H1 (cell line): ENCODE measurements at regions not wholly inside any gene's neighbourhood (a gene's known extent, or its start where the extent isn't known, plus 50 kb on each side); places are given as distances from the start of the nearest gene placed in this dataset.

Source experiments
- CTCF ChIA-PET: fragments of 300-600 bp; sonication (Branson Sonifier 250); formaldehyde crosslinking; loops from one replicate; lab custom pipeline; 2021; ENCODE audit not compliant: partially characterized antibody; lab: Charles Lee
- POLR2A ChIA-PET: fragments of 300-600 bp; sonication (Branson Sonifier 250); formaldehyde crosslinking; loops from one replicate; lab custom pipeline; 2021; ENCODE audit warnings: inconsistent platforms; ENCODE audit not compliant: partially characterized antibody; lab: Charles Lee
- DNase-seq, 2 experiments: peaks; one replicate each; pipeline versions ENCODE4 v3.0.0 to v3.0.0-alpha.2; 2010 to 2022; ENCODE audit warnings: low spot score in 2 of 2, low read depth in 1 of 2, mixed read lengths in 1 of 2
- FAIRE-seq: peaks from 2 replicates; lab custom pipeline; 2011; peaks lifted over from hg19 to GRCh38; lab: Jason Lieb, UNC
- H2AFZ ChIP-seq: 2 replicates; pipeline ENCODE4 v1.8.1; 2012; ENCODE audit warnings: low read length, inconsistent platforms
- H2AK5ac ChIP-seq: 2 replicates; pipeline ENCODE4 v1.6.1; 2013; ENCODE audit warnings: low read depth, low read length
- H2BK120ac ChIP-seq: replicated peaks from 2 replicates; pipeline ENCODE3; 2013; ENCODE audit warnings: low read depth, low read length, inconsistent platforms
- H2BK12ac ChIP-seq: 2 replicates; pipeline ENCODE4 v1.6.1; 2013; ENCODE audit warnings: low read depth, low read length
- H2BK15ac ChIP-seq: 2 replicates; pipeline ENCODE4 v1.6.1; 2013; ENCODE audit warnings: low read length
- H2BK20ac ChIP-seq: 2 replicates; pipeline ENCODE4 v1.6.1; 2013; ENCODE audit warnings: low read length
- H2BK5ac ChIP-seq: 2 replicates; pipeline ENCODE4 v1.6.1; 2013; ENCODE audit warnings: low read depth, low read length
- H3K14ac ChIP-seq: 2 replicates; pipeline ENCODE4 v1.6.1; 2013; ENCODE audit warnings: inconsistent platforms; ENCODE audit not compliant: insufficient read length
- H3K18ac ChIP-seq: 2 replicates; pipeline ENCODE4 v1.6.1; 2013; ENCODE audit warnings: low read length; ENCODE audit errors: extremely low read depth
- H3K23ac ChIP-seq: 2 replicates; pipeline ENCODE4 v1.6.1; 2013; ENCODE audit warnings: inconsistent platforms; ENCODE audit not compliant: insufficient read length
- H3K23me2 ChIP-seq: 2 replicates; pipeline ENCODE4 v1.6.1; 2013; ENCODE audit warnings: low read depth, low read length
- H3K27ac ChIP-seq: 2 replicates; pipeline ENCODE4 v1.6.1; 2011; ENCODE audit warnings: low read depth, low read length, inconsistent platforms
- H3K27me3 ChIP-seq, 4 experiments: replicated peaks in 1 of 4; 1 replicate in 1 of 4; 2 replicates in 3 of 4; pipeline versions ENCODE4 v1.6.1 to v1.8.1; 2011 to 2013; ENCODE audit warnings: low read length in 3 of 4, mild to moderate bottlenecking in 3 of 4, inconsistent platforms in 2 of 4, mixed read lengths in 2 of 4, moderate library complexity in 1 of 4; ENCODE audit not compliant: control insufficient read depth in 3 of 4, insufficient read depth in 3 of 4; ENCODE audit errors: extremely low read depth in 1 of 4
- H3K36me3 ChIP-seq, 4 experiments: 2 replicates each; pipeline versions ENCODE4 v1.6.1 to v1.8.1; 2011 to 2013; ENCODE audit warnings: mild to moderate bottlenecking in 4 of 4, low read length in 3 of 4, moderate library complexity in 2 of 4, control low read depth in 1 of 4, inconsistent platforms in 1 of 4; ENCODE audit not compliant: insufficient read depth in 4 of 4, control insufficient read depth in 2 of 4
- H3K4ac ChIP-seq: replicated peaks from 2 replicates; pipeline ENCODE3; 2013; ENCODE audit warnings: low read length, low read depth, mixed read lengths, inconsistent platforms; ENCODE audit not compliant: insufficient read length
- H3K4me1 ChIP-seq, 4 experiments: replicated peaks in 1 of 4; 1 replicate in 1 of 4; 2 replicates in 3 of 4; pipeline versions ENCODE4 v1.6.1 to v1.8.1; 2011 to 2013; ENCODE audit warnings: low read length in 3 of 4, inconsistent platforms in 2 of 4, mixed read lengths in 1 of 4; ENCODE audit not compliant: insufficient read depth in 4 of 4, control insufficient read depth in 3 of 4
- H3K4me2 ChIP-seq, 2 experiments: 2 replicates each; pipeline versions ENCODE4 v1.6.1 to v1.8.1; 2011 to 2013; ENCODE audit warnings: low read depth in 2 of 2, low read length in 2 of 2, control low read depth in 1 of 2, inconsistent platforms in 1 of 2, mild to moderate bottlenecking in 1 of 2; ENCODE audit not compliant: insufficient read depth in 1 of 2
- H3K4me3 ChIP-seq, 4 experiments: fragments of 200-600, 300-600 bp in 1 of 4; sonication (generic), shearing (Covaris generic), sonication (Bioruptor Twin) in 1 of 4; 2 replicates each; pipeline versions ENCODE4 v1.5.1 to v1.8.1; 2011 to 2016; ENCODE audit warnings: low read length in 4 of 4, low read depth in 3 of 4, control low read depth in 2 of 4, inconsistent platforms in 2 of 4, mild to moderate bottlenecking in 2 of 4, mixed read lengths in 1 of 4, moderate library complexity in 1 of 4; ENCODE audit not compliant: insufficient read depth in 2 of 4; ENCODE audit errors: extremely low read depth in 1 of 4
- H3K56ac ChIP-seq: replicated peaks from 2 replicates; pipeline ENCODE3; 2013; ENCODE audit warnings: low read depth, mild to moderate bottlenecking, mixed read lengths, low read length, inconsistent platforms; ENCODE audit not compliant: insufficient read length
- H3K79me1 ChIP-seq: 2 replicates; pipeline ENCODE4 v1.6.1; 2013; ENCODE audit warnings: low read depth, low read length, control low read depth
- H3K79me2 ChIP-seq, 2 experiments: 2 replicates each; pipeline versions ENCODE4 v1.6.1 to v1.8.1; 2012 to 2013; ENCODE audit warnings: low read length in 2 of 2, mild to moderate bottlenecking in 2 of 2, inconsistent platforms in 1 of 2; ENCODE audit not compliant: insufficient read depth in 2 of 2, control insufficient read depth in 1 of 2
- H3K9ac ChIP-seq, 4 experiments: replicated peaks in 1 of 4; 1 replicate in 1 of 4; 2 replicates in 3 of 4; pipeline versions ENCODE4 v1.6.1 to v1.8.1; 2011 to 2013; ENCODE audit warnings: low read depth in 3 of 4, low read length in 3 of 4, control low read depth in 2 of 4, mild to moderate bottlenecking in 2 of 4, moderate library complexity in 2 of 4, inconsistent platforms in 1 of 4; ENCODE audit errors: extremely low read depth in 1 of 4
- H3K9me3 ChIP-seq, 2 experiments: 2 replicates each; pipeline versions ENCODE4 v1.6.1 to v1.8.1; 2012 to 2013; ENCODE audit warnings: mild to moderate bottlenecking in 2 of 2, moderate library complexity in 2 of 2, control low read depth in 1 of 2, inconsistent platforms in 1 of 2, low read depth in 1 of 2, low read length in 1 of 2, mixed read lengths in 1 of 2; ENCODE audit not compliant: insufficient read depth in 2 of 2
- H4K20me1 ChIP-seq, 2 experiments: replicated peaks in 1 of 2; 2 replicates each; pipeline versions ENCODE3 to v1.8.1; 2011 to 2013; ENCODE audit warnings: inconsistent platforms in 2 of 2, low read length in 2 of 2, mild to moderate bottlenecking in 1 of 2; ENCODE audit not compliant: insufficient read depth in 2 of 2, control insufficient read depth in 1 of 2
- H4K5ac ChIP-seq: 2 replicates; pipeline ENCODE4 v1.6.1; 2013; ENCODE audit warnings: low read length, low read depth, mixed read lengths, inconsistent platforms; ENCODE audit not compliant: insufficient read length
- H4K8ac ChIP-seq: 2 replicates; pipeline ENCODE4 v1.8.0; 2013; ENCODE audit warnings: mild to moderate bottlenecking, moderate library complexity, low read length, inconsistent platforms; ENCODE audit not compliant: insufficient read depth; ENCODE audit errors: extremely low read depth
- H4K91ac ChIP-seq: replicated peaks from 2 replicates; pipeline ENCODE3; 2013; ENCODE audit warnings: low read length, mixed read lengths, inconsistent platforms; ENCODE audit not compliant: insufficient read length
- BCL11A ChIP-seq, 2 experiments: IDR thresholded peaks; one replicate each; pipeline ENCODE4 v1.6.1; 2011; ENCODE audit warnings: low read depth in 2 of 2, low read length in 2 of 2, mild to moderate bottlenecking in 2 of 2
- CBX8 ChIP-seq: fragments of 300-800, 300-1000 bp; sonication (generic); IDR thresholded peaks from 2 replicates; pipeline ENCODE4 v1.7.1; 2016; ENCODE audit warnings: low read depth, low read length, borderline replicate concordance
- CHD1 ChIP-seq: IDR thresholded peaks from 2 replicates; pipeline ENCODE4 v1.6.1; 2012; ENCODE audit warnings: low read depth, low read length, improper control_type of control experiment
- CHD2 ChIP-seq: IDR thresholded peaks from 2 replicates; pipeline ENCODE4 v1.6.1; 2012; ENCODE audit warnings: low read length, improper control_type of control experiment
- CREB1 ChIP-seq: IDR thresholded peaks from 2 replicates; pipeline ENCODE4 v1.6.1; 2012; ENCODE audit warnings: inconsistent platforms
- EP300 ChIP-seq, 2 experiments: IDR thresholded peaks; 1 replicate in 1 of 2; 2 replicates in 1 of 2; pipeline ENCODE4 v1.6.1; 2011 to 2012; ENCODE audit warnings: low read depth in 2 of 2, low read length in 2 of 2, mild to moderate bottlenecking in 2 of 2, borderline replicate concordance in 1 of 2, inconsistent platforms in 1 of 2, moderate library complexity in 1 of 2
- HDAC6 ChIP-seq: IDR thresholded peaks from one replicate; pipeline ENCODE4 v1.7.1; 2012; ENCODE audit warnings: low read depth, mild to moderate bottlenecking, inconsistent platforms, low read length, moderate library complexity
- POU5F1 ChIP-seq: IDR thresholded peaks from 2 replicates; pipeline ENCODE4 v1.6.1; 2011; ENCODE audit warnings: low read depth, mild to moderate bottlenecking, low read length, moderate library complexity
- SRF ChIP-seq: IDR thresholded peaks from 2 replicates; pipeline ENCODE4 v1.6.1; 2011; ENCODE audit warnings: mild to moderate bottlenecking, low read depth, low read length, moderate library complexity
- YY1 ChIP-seq: IDR thresholded peaks from 2 replicates; pipeline ENCODE4 v1.6.1; 2011; ENCODE audit warnings: low read depth, mild to moderate bottlenecking, low read length
- WGBS, 2 experiments: shearing (Covaris generic) in 1 of 2; methylation state at CpG; one replicate each; pipeline versions ENCODE4 v1.1.6 to v1.1.7; 2013 to 2015; ENCODE audit warnings: low lambda C conversion rate in 2 of 2, mixed read lengths in 2 of 2, inconsistent platforms in 1 of 2, low coverage in 1 of 2, missing lambda C conversion rate in 1 of 2; ENCODE audit not compliant: insufficient replicate concordance in 2 of 2, insufficient coverage in 1 of 2, insufficient read length in 1 of 2; ENCODE audit errors: extremely low coverage in 1 of 2, missing lambda C conversion rate in 1 of 2; 5-methylcytosine and 5-hydroxymethylcytosine counted together

DNA sequence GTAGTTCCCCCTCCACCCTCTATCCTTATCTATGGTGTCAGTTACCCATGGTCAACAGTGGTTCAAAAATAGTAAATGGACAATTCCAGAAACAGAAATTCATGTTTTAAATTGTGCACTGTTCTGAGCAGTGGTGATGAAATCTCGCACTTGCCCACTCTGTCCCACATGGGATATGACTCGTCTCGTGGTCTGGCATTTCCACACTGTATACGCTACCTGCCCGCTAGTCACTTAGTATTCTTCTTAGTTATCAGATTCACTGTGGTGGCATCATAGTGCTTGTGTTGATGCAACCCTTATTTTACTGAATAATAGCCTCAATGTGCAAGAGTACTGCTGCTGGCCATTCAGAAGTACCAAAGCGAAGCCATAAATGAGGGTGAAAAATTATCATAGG lies 507.0 kb downstream of the SNAPC1 start:
- no peak overlapping the region for H4K8ac ChIP-seq
- no peak for TF ChIP-seq POU5F1
- no peak for TF ChIP-seq BCL11A (IDR thresholded peaks at IDR 0.05; ENCODE audit: low read depth in 2 of 2, low read length in 2 of 2)
- TF ChIP-seq YY1, result no peak
- no peak for TF ChIP-seq CHD2
- no peak for TF ChIP-seq CREB1
- no peak for TF ChIP-seq CBX8
- no peak for TF ChIP-seq CHD1
- no peak for TF ChIP-seq HDAC6
- no peak for TF ChIP-seq SRF
- TF ChIP-seq EP300 (IDR thresholded peaks at IDR 0.05; ENCODE audit: borderline replicate concordance in 1 of 2, low read depth in 2 of 2, low read length in 2 of 2), result no peak
- H2BK120ac ChIP-seq, result no peak overlapping the region
- H4K20me1 ChIP-seq, result no peaks in the 10 kb centered on the region
- H2BK20ac ChIP-seq, result no peak overlapping the region
- ChIA-PET CTCF (no interaction called here), POLR2A (no interaction called here)
- no peak overlapping the region for H3K4ac ChIP-seq
- H3K4me1 ChIP-seq, result no peaks in the 10 kb centered on the region
- H3K4me2 ChIP-seq, result no peak overlapping the region
- H3K56ac ChIP-seq, result no peak overlapping the region
- H3K23me2 ChIP-seq, result no peaks in the 10 kb centered on the region; the same call in 1 of the 2 replicates
- H2BK12ac ChIP-seq, result no peak overlapping the region
- no peak overlapping the region for H2BK15ac ChIP-seq
- no peak overlapping the region for H3K23ac ChIP-seq
- no peak overlapping the region for H2AFZ ChIP-seq
- WGBS, 2 experiments, result 96% methylated on average over 6 of the region's 6 CpGs; no CpG with 5 or more reads in 1 of the 2 experiments
- no peaks in the 10 kb centered on the region for H3K27me3 ChIP-seq
- no peak overlapping the region for H4K5ac ChIP-seq
- no peak overlapping the region for H3K9ac ChIP-seq
- no peaks in the 10 kb centered on the region for H3K79me2 ChIP-seq
- DNase-seq, result no peak
- FAIRE-seq, result no peak
- H2AK5ac ChIP-seq, result no peak overlapping the region
- no peaks in the 10 kb centered on the region for H3K9me3 ChIP-seq
- no peak overlapping the region for H4K91ac ChIP-seq
- H3K27ac ChIP-seq, result no peak overlapping the region
- no peaks in the 10 kb centered on the region for H3K79me1 ChIP-seq
- no peak overlapping the region for H2BK5ac ChIP-seq
- no peak overlapping the region for H3K14ac ChIP-seq
- H3K4me3 ChIP-seq, result no peak overlapping the region
- H3K18ac ChIP-seq, result no peak overlapping the region
- H3K36me3 ChIP-seq, result no peaks in the 10 kb centered on the region
